ENCODE measurements at regions not wholly inside any gene's neighbourhood (a gene's known extent, or its start where the extent isn't known, plus 50 kb on each side); places are given as distances from the start of the nearest gene placed in this dataset.

- TF ChIP-seq EZH2 (IDR thresholded peaks at IDR 0.05; ENCODE audit: low read length): no peak
- TF ChIP-seq, protein P1, sequence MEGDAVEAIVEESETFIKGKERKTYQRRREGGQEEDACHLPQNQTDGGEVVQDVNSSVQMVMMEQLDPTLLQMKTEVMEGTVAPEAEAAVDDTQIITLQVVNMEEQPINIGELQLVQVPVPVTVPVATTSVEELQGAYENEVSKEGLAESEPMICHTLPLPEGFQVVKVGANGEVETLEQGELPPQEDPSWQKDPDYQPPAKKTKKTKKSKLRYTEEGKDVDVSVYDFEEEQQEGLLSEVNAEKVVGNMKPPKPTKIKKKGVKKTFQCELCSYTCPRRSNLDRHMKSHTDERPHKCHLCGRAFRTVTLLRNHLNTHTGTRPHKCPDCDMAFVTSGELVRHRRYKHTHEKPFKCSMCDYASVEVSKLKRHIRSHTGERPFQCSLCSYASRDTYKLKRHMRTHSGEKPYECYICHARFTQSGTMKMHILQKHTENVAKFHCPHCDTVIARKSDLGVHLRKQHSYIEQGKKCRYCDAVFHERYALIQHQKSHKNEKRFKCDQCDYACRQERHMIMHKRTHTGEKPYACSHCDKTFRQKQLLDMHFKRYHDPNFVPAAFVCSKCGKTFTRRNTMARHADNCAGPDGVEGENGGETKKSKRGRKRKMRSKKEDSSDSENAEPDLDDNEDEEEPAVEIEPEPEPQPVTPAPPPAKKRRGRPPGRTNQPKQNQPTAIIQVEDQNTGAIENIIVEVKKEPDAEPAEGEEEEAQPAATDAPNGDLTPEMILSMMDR (optimal IDR thresholded peaks at IDR 0.05 in 1 of 3, IDR thresholded peaks at IDR 0.05 in 1 of 3, conservative IDR thresholded peaks at IDR 0.05 in 1 of 3; ENCODE audit: extremely low read depth in 1 of 3, insufficient read depth in 2 of 3, low read length in 3 of 3): no peak
Measured at GRCh38 chr10:37727491-37728352, 129.7 kb downstream of the ZNF248 start.
